Renal pelvis (tissue), 1 donor: ENCODE measurements at regions not wholly inside any gene's neighbourhood (a gene's known extent, or its start where the extent isn't known, plus 50 kb on each side); places are given as distances from the start of the nearest gene placed in this dataset.

ENCODE experiments used
- DNase-seq: peaks from one replicate; pipeline ENCODE4 v3.0.0-alpha.2; 2013

- no peak for DNase-seq
Observed at GRCh38 chr12:62995097-62995496, 60.1 kb upstream of the PPM1H start.

GRCh38 chr12:62986844-62987243, 51.9 kb upstream of the PPM1H start:
- DNase-seq = no peak
